OCI-LY7 (cell line): ENCODE measurements at regions not wholly inside any gene's neighbourhood (a gene's known extent, or its start where the extent isn't known, plus 50 kb on each side); places are given as distances from the start of the nearest gene placed in this dataset.

ENCODE experiments used
- BruUV-seq: library from RNA; stranded (reverse); fragments of 400-500 nt; replicated peaks from 2 replicates; lab custom pipeline; 2021; lab: Mats Ljungman, UMichigan
- CTCF ChIA-PET: fragments of 300-600 bp; sonication (Branson Sonifier 250); formaldehyde crosslinking; loops from one replicate; lab custom pipeline; 2022; ENCODE audit warnings: antibody characterized with exemption; ENCODE audit not compliant: unreplicated experiment; lab: Charles Lee
- POLR2A ChIA-PET: fragments of 300-600 bp; sonication (Branson Sonifier 250); formaldehyde crosslinking; loops from one replicate; lab custom pipeline; 2022; ENCODE audit warnings: antibody characterized with exemption; lab: Charles Lee
- DNase-seq: peaks from one replicate; pipeline ENCODE4 v3.0.0-alpha.2; 2015; ENCODE audit warnings: low spot score
- H2AFZ ChIP-seq: fragments of 200-600 bp; sonication (generic), shearing (Covaris generic); 2 replicates; pipeline ENCODE4 v1.6.1; 2014; ENCODE audit warnings: mild to moderate bottlenecking, antibody characterized with exemption, low read length, moderate library complexity
- H3K27ac ChIP-seq: fragments of 200-600 bp; sonication (generic); 2 replicates; pipeline ENCODE4 v1.5.1; 2014; ENCODE audit warnings: mixed run types, low read depth, mild to moderate bottlenecking, moderate library complexity, low read length, inconsistent platforms; ENCODE audit not compliant: poor library complexity, severe bottlenecking
- H3K36me3 ChIP-seq: fragments of 200-600 bp; sonication (generic); 2 replicates; pipeline ENCODE4 v1.6.1; 2014; ENCODE audit warnings: mild to moderate bottlenecking, antibody characterized with exemption, low read length, moderate library complexity, mixed read lengths; ENCODE audit not compliant: insufficient read depth
- H3K4me1 ChIP-seq: fragments of 200-600 bp; sonication (generic); 2 replicates; pipeline ENCODE4 v1.5.1; 2014; ENCODE audit warnings: mild to moderate bottlenecking, low read length; ENCODE audit not compliant: insufficient read depth, poor library complexity, severe bottlenecking
- H3K4me2 ChIP-seq: fragments of 200-600 bp; sonication (generic); 2 replicates; pipeline ENCODE4 v1.6.1; 2014; ENCODE audit warnings: mild to moderate bottlenecking, low read length
- H3K4me3 ChIP-seq: fragments of 200-600 bp; sonication (generic); 2 replicates; pipeline ENCODE4 v1.5.1; 2014; ENCODE audit warnings: mild to moderate bottlenecking, low read depth, low read length; ENCODE audit not compliant: poor library complexity, severe bottlenecking
- H3K79me2 ChIP-seq: fragments of 200-600 bp; sonication (generic); 2 replicates; pipeline ENCODE4 v1.6.1; 2016; ENCODE audit warnings: low read depth, mild to moderate bottlenecking, low read length, moderate library complexity, mixed read lengths; ENCODE audit not compliant: insufficient read depth
- H3K9me2 ChIP-seq: fragments of 200-600 bp; sonication (generic); 2 replicates; pipeline ENCODE4 v1.6.1; 2016; ENCODE audit warnings: mild to moderate bottlenecking, low read length, mixed read lengths; ENCODE audit not compliant: insufficient read depth
- H3K9me3 ChIP-seq: fragments of 200-600 bp; sonication (generic); 2 replicates; pipeline ENCODE4 v1.6.1; 2014; ENCODE audit warnings: mild to moderate bottlenecking, mixed run types, low read length, mixed read lengths
- H4K20me1 ChIP-seq: fragments of 200-600 bp; sonication (generic); 2 replicates; pipeline ENCODE4 v1.6.1; 2014; ENCODE audit warnings: mild to moderate bottlenecking, antibody characterized with exemption, low read length, moderate library complexity, mixed read lengths; ENCODE audit not compliant: insufficient read depth
- CTCF ChIP-seq: fragments of 200-600 bp; sonication (generic); conservative IDR thresholded peaks from 2 replicates; pipeline ENCODE4 v1.5.1; 2014; ENCODE audit warnings: mild to moderate bottlenecking, antibody characterized with exemption, low read length, moderate library complexity, mixed read lengths
- EZH2phosphoT487 ChIP-seq: fragments of 200-600 bp; sonication (generic); IDR thresholded peaks from 2 replicates; pipeline ENCODE4 v1.6.1; 2018; ENCODE audit warnings: low read depth, borderline replicate concordance, mild to moderate bottlenecking, mixed run types, antibody characterized with exemption, low read length, moderate library complexity, mixed read lengths
- intact Hi-C: fragments of 100-400 bp; cut with micrococcal nuclease; formaldehyde crosslinking; loops from one replicate; pipeline ENCODE4 v1.10.0; 2022; ENCODE audit not compliant: unreplicated experiment

- no peak overlapping the region for H3K27ac ChIP-seq
- ChIA-PET CTCF (no interaction called here), POLR2A (interaction anchor here (0.5 to 0.6 kb wide), 2 partner anchors 15 to 71 kb away, joined by 4 to 6 read pairs; no protein-coding TSS in a partner anchor)
- no peaks in the 10 kb centered on the region for H3K36me3 ChIP-seq
- H3K9me2 ChIP-seq: no peaks in the 10 kb centered on the region
- no peak for TF ChIP-seq EZH2phosphoT487
- no peak for TF ChIP-seq CTCF
- H3K4me3 ChIP-seq: no peak overlapping the region
- H2AFZ ChIP-seq: no peak overlapping the region
- no peaks in the 10 kb centered on the region for H3K79me2 ChIP-seq
- H4K20me1 ChIP-seq: no peaks in the 10 kb centered on the region
- H3K4me1 ChIP-seq: no peaks in the 10 kb centered on the region
- no peak for DNase-seq
- intact Hi-C loops: no loop called here
- no peak overlapping the region for H3K4me2 ChIP-seq
- BruUV-seq: no TSS peak
- H3K9me3 ChIP-seq: no peaks in the 10 kb centered on the region
Measured at GRCh38 chr9:70472268-70473249, 58.1 kb upstream of the KLF9 start.

GRCh38 chr9:70470050-70471015 is 55.9 kb upstream of the KLF9 start:
- BruUV-seq: no TSS peak
- TF ChIP-seq EZH2phosphoT487 (no peak), CTCF (no peak)

More at GRCh38 chr9:70470050-70471015, 55.9 kb upstream of the KLF9 start:
- Histone ChIP-seq H3K36me3 (no peaks in the 10 kb centered on the region), H3K4me3 (no peak overlapping the region), H4K20me1 (no peaks in the 10 kb centered on the region), H3K9me2 (no peaks in the 10 kb centered on the region), H3K27ac (no peak overlapping the region), H2AFZ (no peak overlapping the region), H3K79me2 (no peaks in the 10 kb centered on the region), H3K4me2 (no peak overlapping the region), H3K4me1 (no peaks in the 10 kb centered on the region), H3K9me3 (no peaks in the 10 kb centered on the region)
- CTCF ChIA-PET: no interaction called here
- intact Hi-C loops: no loop called here
- POLR2A ChIA-PET: interaction anchor here (0.7 kb wide), 1 partner anchor 21 kb away, joined by 3 read pairs; no protein-coding TSS in a partner anchor
- no peak for DNase-seq
